Fibroblast of gingiva (primary cell): ENCODE measurements at regions not wholly inside any gene's neighbourhood (a gene's known extent, or its start where the extent isn't known, plus 50 kb on each side); places are given as distances from the start of the nearest gene placed in this dataset.

Experiments
- DNase-seq: peaks from one replicate; pipeline ENCODE4 v3.0.0-alpha.2; 2011; ENCODE audit warnings: low read depth

DNA sequence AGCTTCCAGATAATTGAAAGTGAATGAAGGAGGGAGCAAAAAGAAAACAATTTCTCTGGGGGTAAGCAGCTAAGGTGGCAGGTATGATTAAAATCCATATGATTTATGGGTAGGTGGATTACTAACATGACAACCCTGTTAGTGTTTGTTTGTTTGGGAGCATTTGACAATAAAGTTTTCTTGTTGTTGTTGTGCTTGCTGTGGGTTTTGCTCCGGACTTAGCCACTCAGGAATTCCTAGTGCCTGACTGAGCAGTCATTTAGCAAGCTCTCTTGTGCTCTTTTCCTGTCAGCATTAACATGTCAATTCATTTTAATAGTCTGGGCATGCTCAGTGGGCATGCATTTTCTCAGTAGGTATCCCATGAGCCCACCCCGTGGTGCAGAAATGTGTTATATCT, 674.8 kb upstream of the ZEB2 start:
- no peak for DNase-seq

DNA sequence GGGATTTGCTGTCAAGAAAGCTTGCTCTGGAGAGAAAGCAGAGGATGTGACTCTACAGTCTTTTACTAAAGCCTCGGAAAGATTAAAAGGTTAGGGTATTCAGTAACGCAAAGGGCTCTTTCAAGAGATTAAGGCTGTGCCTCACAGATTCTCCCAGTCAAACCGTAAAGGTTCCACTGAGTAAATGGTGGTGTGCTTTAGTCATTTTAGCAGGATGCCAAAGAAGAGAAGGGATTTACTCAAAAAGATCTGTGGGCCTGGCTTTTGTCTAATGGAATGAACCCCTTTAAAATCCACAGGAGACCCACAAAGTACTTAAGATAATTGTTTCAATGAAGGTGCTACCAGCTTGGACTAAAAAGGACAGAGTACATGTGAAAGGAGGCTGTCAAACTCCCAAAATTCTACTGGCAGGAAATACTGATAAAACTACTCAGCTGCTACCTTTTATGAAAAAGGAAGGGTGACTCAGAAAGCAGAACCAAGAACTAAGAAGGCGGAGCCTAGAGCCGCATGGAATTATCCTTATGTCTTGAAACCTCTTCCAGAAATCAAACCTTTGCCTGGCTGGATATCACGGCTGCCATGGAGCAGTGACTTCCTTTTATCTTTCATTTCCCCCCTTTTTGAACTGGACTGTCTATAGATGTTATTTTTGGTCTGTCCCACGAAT, 670.2 kb upstream of the ZEB2 start:
- no peak for DNase-seq

- DNase-seq, result peak; percentile 81
Observed at GRCh38 chr2:145186303-145186702, 666.4 kb upstream of the ZEB2 start.

- no peak for DNase-seq
Observed at GRCh38 chr2:145185696-145186095, 665.8 kb upstream of the ZEB2 start.

DNA sequence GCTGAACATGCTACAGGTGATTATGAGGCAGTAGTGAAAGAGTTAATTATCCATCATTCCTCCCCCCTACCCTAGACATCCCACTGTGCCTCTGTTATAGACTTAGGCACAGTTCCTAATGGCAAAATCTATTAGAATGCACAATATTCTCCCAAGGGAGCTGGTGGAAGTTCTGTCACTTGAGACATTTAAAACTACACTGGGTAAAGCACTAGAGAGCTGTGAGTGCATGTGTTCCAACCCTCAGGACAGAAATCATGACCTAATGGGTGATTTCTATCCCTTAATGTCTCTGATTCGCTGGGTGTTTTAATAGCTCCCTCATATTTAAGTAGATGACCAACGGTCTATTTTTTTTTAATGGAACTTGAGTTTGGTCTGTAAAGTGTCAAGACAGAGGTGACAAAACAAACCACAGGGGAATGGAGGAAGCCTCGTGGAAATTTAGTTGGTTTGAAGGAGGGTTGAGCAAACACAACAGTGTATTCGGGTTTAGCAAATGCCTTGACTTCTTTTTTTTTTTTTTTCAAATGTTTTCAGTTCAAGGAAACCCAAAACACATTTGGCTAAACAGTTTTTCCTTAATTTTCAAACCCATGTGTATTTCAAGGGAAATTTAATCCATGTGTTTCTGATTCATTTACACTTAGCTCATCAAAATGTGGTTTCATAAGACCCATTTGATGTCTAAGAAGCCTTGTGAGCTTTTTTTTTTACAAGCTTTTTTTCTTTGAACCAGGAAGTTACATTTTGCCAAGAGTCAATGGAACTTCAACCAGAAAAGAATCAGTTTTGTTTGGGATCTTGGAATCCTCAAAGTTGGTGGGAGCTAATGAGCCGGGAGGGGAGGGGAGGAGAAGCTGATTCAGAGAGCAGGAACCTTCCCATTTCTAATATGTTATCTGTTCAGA, 665.1 kb upstream of the ZEB2 start:
- peak; percentile 91 for DNase-seq

DNA sequence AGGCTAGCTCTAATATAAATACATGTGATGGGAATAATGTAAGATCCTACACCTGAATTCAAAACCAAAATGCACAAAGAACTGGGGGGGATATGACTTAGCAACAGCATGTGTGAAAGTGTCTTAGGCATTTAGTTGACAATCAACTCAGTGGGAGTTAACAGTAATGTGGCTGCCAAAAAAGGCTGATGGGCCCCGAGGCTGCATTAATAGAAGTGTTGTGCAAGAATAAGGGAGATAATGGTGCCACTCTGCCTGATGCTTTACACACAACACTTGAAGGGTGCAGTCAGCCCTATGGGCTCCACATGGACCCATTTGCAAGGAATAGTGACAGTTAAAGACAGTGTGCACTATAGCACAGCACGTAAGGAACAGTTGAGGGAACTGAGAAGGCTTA, 649.4 kb upstream of the ZEB2 start:
- no peak for DNase-seq

- DNase-seq, result no peak
Observed at GRCh38 chr2:145168091-145168490, 648.2 kb upstream of the ZEB2 start.

DNA sequence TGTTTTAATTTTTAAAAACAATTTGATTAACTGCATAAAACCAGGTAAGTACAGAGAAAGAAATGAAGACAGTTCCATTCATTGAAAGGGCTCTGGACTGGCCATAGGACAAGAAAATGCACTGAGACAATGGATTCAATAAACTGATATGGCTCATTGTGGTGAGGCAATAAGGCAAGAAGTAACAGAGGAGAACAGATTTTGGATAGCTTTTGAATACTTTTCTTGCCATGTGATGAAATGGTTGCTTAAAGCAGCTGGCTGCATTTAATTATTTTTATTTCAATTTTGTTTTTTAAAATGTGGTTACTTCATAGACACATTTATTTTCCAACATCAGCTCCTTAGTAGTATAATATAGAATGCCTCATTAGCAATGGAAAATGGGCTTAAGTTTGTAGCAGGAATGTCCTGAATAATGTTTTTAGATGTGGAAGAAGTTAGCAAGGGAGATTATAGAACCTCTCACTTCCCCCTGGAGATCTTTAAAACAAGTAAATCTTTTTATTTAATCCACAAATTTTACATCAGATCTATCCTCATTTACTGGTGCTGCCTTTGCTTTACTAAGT, 646.9 kb upstream of the ZEB2 start:
- peak; percentile 77 for DNase-seq

DNA sequence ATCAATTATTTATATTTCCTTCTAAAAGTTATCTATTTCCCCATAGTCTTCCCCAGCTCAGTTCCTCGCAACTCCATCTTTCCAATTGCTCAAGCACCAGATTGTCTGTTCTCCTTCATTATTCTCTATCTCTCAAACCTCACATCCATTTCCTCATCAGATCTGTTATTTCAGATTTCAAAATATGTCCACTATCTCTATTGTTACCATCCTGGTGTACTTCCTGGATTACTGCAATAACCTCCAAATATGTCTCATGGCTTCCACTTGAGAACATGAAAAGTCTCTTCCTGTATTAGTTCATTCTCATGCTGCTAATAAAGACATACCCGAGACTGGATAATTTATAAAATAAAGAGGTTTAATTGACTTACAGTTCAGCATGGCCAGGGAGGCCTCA, 641.7 kb upstream of the ZEB2 start:
- DNase-seq, result no peak

DNA sequence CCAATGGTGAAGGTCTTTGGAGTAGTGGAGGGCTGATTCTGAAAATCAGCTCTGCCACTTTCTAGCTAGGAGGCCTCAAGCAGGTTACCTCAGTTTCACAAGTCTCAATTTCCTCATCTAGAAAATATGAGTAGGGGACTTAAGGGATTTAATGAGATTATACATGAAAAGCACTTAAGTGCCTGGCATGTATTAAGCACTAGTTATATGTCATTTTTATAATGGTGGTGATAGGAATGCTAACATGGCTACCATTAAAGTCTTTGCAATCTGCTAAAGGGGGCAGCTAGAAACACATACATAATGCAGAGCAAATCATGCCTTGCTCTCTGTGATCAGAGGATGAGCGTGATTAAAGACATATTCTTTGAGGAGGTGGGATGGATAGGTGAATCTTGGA, 640.9 kb upstream of the ZEB2 start:
- DNase-seq, result no peak

DNA sequence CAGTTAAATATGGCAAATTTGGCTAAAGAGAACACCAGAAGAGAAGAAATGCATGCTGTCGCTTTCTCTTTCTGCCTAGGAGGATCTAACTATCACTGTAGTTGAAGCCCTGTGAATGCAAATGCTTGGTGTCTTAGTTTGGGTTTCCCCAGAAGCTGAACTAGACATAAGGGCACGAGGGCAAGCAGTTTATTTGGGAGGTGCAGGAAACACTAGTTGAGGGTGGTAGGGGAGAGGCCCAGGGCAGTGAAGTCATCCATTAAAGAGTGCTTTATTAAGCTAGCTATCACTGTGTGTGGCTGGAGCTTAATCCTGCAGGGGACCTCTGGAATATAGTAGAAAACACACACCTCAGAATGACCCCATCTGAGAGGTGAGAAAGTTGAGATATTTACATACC, 639.8 kb upstream of the ZEB2 start:
- DNase-seq, result no peak

DNA sequence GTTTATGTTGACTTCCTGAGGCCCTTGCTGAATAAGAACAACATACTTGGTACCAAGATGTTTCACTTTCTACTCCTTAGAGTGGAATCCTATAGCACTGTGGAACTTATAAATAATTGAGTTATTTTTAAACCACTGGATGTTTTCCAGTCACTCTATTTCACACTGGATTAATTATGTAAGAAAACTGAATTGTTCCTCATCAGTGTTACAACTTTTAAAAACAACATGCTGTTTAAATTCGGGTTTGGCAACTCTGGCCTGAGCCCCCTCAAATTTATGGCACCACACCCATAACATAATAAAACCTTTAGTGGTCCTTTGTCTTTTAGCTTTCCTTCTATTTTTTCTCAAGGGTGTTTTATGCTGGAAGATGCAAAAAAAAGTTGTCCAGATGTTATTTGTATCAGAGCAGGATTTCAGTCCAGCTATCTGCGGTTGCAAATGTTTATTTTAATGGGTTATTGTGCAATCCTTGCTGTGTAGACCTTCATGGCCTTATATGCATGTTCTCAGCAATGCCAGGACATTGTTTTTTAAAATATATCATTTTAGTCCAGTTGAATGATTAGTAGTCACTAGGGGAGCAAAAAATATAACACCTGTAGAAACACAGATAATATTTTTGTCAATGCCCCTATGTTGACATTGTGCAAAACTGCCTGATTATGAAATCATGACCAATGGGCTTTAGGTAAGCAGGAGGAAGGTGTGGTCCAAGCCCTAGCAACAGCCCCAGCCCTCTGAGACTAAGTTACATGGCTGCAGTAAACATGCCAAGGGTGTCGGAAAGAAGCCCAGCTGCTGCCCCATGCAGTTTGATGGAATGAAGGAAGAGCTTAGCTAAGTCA, 638.0 kb upstream of the ZEB2 start:
- peak; percentile 97 for DNase-seq

DNA sequence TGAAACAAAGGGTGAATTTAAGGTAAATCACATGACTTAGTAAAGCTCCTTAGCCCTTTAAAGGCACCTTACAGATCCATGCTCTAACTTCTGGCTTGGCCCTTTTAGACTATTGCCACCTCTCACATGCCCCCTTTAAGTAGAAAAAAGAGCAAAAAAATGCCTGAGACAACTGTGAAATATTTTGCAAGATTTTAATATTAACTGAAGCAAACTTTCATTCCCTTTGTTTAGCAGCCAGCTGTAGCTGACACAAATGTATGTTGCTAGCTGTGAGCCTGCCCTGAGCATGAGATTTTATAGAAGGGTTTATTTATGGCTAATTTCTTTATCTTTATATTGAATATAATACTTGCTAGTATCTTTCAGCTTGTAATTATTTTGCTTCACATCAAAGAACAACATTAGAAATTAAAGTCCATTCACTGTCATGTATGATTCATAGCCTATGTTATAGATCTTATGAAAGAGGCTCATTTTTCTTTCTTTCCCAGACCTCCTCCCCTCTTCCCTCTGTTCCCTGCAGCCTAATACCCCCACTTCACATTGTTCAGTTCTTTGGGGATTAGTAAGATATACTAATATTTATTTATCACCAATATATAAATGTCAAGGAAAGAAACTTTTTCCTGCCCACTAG, 637.2 kb upstream of the ZEB2 start:
- no peak for DNase-seq

DNA sequence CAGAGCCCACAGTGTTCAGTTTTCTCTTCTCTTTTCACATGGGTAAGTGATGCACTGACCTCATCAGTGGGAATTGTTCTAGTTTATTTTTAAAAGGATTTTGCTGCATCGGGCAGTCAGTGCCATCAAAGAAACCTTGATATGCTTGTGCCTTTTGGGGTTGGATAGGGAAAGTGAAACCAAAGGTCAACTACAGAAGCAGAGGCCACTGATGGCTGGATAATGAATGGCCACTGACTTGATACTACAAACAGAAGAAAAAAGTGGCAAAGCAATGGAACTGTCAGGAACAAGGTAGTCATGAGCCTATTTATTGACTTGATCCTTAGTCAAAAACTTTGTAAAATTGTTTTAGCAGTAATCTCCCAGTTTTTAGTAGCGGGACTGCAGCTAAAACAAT, 636.3 kb upstream of the ZEB2 start:
- no peak for DNase-seq

- DNase-seq, result no peak
Observed at GRCh38 chr2:145155196-145155595, 635.3 kb upstream of the ZEB2 start.

DNA sequence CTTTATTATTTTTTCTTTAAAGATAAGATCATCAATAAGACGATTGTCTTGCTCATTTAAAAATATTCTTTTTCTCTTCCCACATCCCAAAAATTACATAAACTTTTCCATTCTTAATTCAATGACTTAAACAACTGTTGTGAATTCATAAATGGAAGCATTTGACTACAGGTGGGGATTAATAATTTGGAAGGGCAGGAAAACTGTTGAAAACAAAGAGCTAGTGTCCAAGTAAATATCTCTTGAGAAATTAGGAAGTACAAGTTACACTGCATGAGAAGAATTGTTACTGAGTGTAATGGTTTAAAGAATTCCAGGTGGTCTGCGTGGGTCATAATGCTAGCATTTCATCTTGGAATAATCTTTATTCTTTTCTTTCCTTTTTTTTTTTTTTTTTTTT, 634.8 kb upstream of the ZEB2 start:
- DNase-seq, result no peak

GRCh38 chr2:145146691-145147090, 626.8 kb upstream of the ZEB2 start:
- no peak for DNase-seq

GRCh38 chr2:145144131-145144728, 624.3 kb upstream of the ZEB2 start:
- no peak for DNase-seq

DNA sequence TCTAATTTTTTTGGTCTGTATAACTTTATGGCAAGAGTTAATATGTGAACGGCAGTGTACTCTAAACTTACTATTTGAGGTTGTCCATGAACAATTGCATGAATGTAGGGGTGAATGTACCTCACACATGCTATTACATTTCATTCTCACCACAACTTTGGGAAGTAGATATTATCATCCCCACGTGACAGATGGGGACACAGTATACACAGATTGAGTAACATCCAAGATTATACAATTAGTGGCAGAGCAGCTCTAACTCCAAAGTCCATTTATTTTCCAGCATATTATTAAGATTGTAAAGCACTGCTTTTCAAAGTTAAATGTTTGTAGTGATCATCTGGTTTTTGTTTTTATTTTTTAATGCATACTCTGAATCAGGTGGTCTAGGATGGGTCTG, 622.1 kb upstream of the ZEB2 start:
- no peak for DNase-seq

DNA sequence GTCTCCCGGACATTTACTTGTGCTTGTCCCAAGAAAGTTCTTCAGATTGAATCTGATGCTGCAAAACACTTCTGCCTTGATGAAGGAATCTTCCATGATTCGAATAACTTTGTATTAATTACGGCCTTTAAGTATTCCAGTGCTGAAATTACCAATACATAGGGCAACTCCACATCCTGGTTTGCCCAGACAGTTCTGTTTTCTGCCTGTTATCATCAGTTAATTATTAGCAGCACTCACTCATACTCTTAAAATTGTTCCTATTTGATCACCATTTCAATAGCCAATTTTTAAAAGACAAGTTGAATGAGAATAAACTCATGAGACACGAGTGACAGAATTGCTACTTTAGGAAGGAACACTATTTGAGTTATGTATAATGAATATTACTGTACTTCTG, 620.7 kb upstream of the ZEB2 start:
- DNase-seq, result no peak

GRCh38 chr2:145138626-145139025, 618.7 kb upstream of the ZEB2 start:
- DNase-seq, result no peak
